RPMI7951 (cell line): ENCODE measurements at regions not wholly inside any gene's neighbourhood (a gene's known extent, or its start where the extent isn't known, plus 50 kb on each side); places are given as distances from the start of the nearest gene placed in this dataset.
A peak's percentile ranks its signal among the peaks of the same experiment; 100 is the strongest.

ENCODE experiments used
- DNase-seq: peaks from one replicate; pipeline ENCODE4 v3.0.0-alpha.2; 2012; ENCODE audit warnings: low read depth

- DNase-seq, result no peak
Observed at GRCh38 chr20:60895363-60896079, 356.5 kb upstream of the CDH4 start.

DNA sequence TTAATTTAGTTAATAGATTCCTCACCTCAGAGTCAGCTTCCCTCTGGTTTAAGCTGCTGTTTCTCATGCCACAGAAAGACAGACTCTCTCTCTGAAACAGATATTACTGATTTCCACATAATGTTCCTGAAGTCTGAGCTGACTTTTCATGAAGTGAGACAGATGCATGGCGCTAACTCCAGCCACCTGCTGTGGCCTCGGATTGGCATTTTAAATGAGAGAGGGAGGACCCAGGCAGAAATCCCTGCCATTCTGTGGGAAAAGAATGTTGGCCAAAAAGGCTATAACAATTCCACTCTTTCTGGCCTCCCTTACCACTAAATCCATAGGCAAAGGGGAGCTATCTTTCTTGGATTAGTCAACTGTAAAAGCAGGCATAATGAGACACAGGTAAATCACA is 354.1 kb upstream of the CDH4 start:
- no peak for DNase-seq

DNA sequence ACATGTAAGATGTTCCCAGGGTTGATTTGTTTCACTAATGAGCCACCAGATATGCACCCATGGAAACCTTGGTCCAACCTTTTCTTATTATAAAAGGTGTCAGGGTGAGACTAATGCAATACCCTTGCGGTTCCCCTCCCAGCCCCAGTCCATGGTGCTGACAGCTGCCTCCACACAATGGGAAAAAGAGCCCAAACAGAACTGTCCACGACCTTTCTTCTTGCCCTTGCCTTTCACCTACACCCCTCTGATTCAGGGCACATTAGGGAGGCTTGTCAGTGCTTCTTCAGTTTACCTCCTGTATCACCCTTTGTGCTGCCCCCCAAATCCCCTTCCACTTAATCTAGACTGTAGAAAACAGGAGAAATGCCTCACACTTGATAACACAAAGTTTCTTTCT is 352.7 kb upstream of the CDH4 start:
- no peak for DNase-seq

- DNase-seq, result no peak
Observed at GRCh38 chr20:60900618-60901017, 351.4 kb upstream of the CDH4 start.

GRCh38 chr20:60901831-60902230 is 350.2 kb upstream of the CDH4 start:
- no peak for DNase-seq

DNA sequence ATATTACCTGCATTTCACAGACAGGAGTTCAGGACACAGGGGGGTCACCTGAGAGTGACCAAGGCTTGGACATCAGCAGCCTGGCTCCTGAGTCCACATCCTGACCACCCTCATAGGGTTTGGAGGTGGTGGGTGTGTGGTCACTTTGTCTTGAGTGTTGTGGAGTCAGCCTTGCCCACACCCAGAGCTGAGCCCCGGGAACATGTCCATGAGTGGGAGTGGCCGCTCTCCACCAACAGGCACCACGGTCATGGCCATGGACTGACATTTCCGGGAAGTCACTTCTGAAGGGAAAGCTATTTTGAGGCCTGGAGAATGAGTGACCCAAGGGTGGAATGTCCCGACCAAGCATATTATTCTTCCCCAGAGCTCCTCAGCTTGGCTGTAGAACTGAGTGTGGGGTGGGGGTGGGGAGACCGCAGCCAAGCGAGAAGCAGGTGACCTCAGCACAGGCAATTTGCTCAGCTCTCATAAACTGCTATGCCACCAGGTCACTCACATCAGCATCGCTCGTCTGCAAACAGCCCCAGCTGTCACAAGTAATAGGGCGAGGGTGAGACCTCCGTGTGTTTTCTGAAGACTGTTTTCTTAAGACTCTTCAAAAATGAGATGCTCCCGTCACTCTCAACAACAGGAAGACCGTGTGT is 348.6 kb upstream of the CDH4 start:
- no peak for DNase-seq

DNA sequence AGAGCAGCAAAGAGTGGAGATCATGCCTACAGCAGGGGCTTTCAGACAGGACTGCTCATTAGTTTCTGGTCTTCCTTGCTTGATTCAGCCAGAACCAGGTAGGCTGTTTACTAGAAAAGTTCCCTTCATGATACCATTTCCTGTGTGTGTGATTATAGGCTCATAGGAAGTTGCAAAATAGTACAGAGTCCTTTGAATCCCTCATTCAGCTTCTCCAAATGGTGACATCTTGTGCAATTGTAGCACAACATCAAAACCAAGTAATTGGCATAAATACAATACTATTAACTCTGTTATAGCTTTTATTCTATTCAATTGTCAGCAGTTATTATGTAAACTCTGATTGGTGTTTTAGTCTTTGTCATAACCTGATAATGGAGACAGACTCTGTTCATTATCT is 347.3 kb upstream of the CDH4 start:
- DNase-seq, result no peak

DNA sequence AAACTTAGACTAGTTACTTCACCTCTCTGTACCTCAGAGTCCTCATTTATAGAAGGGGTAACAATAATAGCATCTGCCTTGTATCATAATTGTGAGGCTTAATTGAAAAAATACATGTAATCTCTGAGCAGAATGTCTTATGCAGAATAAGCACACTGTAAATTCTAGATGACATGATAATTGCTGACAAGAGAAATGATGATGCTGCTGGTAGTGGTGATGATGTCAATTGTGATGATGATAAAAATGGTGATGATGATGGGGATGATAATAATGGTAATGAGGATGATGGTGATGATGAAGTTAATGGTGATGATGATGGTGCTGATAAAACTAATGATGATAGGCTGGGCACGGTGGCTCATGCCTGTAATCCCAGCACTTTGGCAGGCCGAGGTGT is 346.1 kb upstream of the CDH4 start:
- DNase-seq, result no peak

DNA sequence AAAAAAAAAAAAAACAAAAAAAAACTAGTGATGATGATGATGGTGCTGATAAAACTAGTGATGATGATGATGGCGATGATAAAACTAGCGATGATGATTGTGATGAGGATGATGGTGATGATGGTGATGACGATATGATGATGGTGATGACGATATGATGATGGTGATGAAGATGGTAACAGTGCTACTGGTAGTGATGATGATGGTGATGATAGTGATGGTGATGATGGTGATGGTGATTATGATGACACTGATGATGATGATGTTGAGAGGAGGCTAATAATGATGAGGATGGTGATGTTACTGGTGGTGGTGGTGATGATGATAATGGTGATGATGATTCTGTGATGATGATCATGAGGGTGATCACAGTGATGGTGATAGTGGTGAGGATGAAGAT is 345.5 kb upstream of the CDH4 start:
- DNase-seq, result no peak

DNA sequence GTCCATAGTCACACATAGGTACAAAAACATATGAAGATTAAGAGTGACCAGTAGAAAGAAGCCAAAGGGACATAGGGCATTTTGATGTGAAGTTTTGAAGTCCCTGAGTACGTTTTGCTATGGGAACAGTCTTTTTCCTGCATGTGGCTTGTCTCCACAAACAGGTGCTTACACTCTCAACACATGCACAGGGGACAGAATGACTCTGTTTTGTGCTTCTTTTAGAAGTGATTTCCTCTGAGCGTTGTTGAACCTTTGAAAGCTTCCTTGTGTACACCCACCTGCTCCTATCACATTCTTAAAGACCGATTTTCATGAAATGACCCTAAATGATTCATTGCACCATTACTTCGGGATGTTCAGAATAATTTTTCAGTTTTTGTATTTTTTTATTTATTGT is 338.8 kb upstream of the CDH4 start:
- DNase-seq, result no peak

- peak; percentile 52 for DNase-seq
Observed at GRCh38 chr20:60921022-60921622, 330.9 kb upstream of the CDH4 start.

GRCh38 chr20:60926831-60927230 is 325.2 kb upstream of the CDH4 start:
- DNase-seq, result no peak

DNA sequence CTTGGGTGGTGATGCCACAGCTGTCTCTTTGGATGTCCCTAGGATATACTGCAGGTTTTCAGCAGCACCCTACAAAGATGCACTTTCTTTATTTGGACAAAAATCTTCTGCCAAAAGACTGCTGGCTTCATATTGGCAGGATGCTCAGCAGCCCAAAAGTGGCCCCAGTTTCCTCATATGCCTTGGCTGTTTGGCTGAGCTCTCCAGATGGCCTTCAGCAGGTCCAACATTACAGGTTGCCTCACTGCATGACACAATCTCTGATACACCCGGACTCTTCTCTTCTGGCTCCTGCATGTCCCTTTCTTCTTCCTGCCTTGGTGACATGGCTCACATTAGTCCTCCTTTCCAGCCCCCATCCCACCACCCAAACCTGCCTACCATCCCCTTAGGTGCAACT is 323.7 kb upstream of the CDH4 start:
- DNase-seq, result no peak

DNA sequence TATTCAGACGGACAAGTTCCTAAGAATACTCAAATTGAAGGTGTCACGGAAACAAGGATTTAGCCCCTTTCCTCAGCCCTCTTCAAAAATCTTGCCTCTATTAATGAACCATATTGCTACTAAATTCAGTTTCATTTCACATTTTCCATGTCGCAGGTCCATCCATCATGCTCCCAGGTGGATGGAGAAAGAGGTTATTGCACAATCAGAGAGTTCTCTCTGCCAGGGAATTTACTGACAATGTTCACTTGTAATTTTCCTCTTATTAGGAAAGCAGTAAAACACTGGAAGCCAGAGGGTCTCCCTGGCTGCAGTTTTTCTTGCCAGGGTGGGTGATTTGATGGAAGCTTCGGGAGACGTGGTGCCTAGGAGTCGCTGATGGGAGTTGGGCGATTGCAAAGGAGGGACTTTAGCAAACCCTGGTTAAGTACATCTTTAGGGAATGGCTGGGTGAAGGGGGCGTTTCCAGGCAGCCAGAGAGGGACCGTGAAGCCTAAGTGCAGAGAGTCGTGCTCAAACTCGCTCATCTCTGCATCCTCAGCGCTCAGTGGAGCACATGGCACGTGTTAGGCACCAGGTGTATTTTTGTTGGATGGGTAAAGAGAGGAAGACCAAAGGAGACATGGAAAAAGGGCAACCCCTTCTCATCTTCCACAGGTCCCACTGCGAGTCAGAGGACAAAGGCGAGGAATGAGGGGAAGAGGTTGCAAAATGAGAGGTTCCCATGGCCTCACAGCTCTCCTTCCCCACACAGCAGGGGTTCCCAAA is 321.9 kb upstream of the CDH4 start:
- no peak for DNase-seq

DNA sequence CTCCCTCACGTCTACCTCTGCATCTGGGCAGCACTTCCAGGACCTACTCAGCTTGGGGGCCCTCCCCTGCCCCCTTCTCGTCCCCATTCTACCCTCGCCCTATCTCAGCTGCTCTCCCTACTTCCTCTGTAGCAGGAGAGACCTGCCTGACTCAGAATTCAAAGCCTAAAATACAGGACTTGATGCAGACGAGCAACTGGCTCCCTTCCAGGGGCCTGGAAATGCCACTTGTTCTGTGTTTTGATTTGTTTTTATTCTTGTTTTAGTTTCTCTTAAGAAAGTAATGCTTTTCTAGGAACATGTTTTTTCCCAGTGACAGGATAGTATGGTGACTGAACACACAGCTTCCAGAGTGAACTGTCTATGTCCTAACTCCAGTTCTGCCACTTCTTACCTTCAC is 320.4 kb upstream of the CDH4 start:
- DNase-seq, result no peak

GRCh38 chr20:60934724-60935123 is 317.3 kb upstream of the CDH4 start:
- DNase-seq, result no peak

GRCh38 chr20:60935971-60936370 is 316.1 kb upstream of the CDH4 start:
- DNase-seq, result no peak

- no peak for DNase-seq
Observed at GRCh38 chr20:60937585-60937984, 314.5 kb upstream of the CDH4 start.

GRCh38 chr20:60941379-60941778 is 310.7 kb upstream of the CDH4 start:
- DNase-seq, result no peak

DNA sequence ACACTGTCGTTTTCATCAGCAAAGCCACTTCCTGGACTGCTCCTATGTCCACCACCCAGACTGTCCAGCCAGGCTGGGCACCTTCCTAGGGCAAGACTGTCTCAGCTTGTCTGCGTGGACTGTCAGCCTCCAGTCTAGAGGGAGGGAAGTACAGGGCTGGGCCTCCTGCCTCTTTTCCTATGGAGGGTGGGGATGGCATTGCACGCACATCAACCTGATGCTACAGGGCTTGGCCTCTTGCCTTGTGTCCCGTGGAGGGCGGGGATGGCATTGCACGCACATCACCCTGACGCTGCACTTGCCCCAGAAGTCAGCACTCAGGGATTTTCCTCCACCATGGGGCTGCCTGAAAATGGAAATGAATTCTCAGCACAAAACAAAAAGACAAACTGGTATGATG is 304.2 kb upstream of the CDH4 start:
- DNase-seq, result no peak

- no peak for DNase-seq
Observed at GRCh38 chr20:60948224-60948623, 303.8 kb upstream of the CDH4 start.

DNA sequence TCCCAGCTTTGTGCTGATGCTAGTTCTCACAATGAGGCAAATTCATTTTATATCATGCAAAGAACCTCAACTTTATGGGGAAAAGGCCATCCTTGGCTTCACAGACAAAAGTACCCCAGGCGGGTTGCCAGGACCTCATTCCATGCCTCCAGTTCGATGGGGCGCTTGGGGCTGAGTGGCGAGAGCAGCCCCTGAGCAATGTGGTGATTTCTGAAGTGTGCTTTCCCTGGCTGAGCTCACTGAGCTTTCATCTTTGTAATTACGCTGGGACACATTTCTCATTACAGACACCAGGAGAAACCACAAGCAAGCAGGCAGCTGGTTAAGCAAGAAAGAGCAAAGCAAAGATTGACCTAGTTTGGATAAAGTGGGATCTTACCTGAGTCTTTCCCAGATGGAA is 301.5 kb upstream of the CDH4 start:
- DNase-seq, result no peak

DNA sequence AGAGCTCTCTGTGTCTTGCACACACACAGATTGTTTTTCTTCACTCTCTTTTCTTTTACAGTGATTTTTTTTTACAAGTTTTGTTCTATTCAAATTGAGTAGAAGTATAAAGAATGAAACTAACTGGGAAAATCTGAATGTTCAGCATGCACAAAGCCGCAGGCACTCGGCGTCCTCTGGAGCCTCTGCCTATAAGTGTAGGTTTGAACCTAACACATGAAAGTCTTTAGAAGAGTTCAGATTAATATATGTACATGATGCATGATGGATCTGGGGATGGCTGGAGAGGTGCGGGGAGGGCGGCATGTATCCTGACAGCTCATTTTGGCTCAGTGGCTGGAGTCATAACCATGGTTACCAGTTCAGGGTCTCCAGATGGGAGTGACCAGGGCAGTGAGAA is 301.1 kb upstream of the CDH4 start:
- no peak for DNase-seq
